ENCODE measurements at regions not wholly inside any gene's neighbourhood (a gene's known extent, or its start where the extent isn't known, plus 50 kb on each side); places are given as distances from the start of the nearest gene placed in this dataset.
"Not testable (repeated sequence)": the region's sequence is repeated elsewhere in the genome, so short reads cannot be mapped to it uniquely, and the experiment has no call there.

GRCh38 chr14:105644457-105644856 lies 118.1 kb downstream of the TMEM121 start:
- TF ChIP-seq CTCF, POLR2A (IDR thresholded peaks at IDR 0.05): not testable (repeated sequence)
